ENCODE measurements at regions not wholly inside any gene's neighbourhood (a gene's known extent, or its start where the extent isn't known, plus 50 kb on each side); places are given as distances from the start of the nearest gene placed in this dataset.
"Not testable (repeated sequence)": the region's sequence is repeated elsewhere in the genome, so short reads cannot be mapped to it uniquely, and the experiment has no call there.

DNA sequence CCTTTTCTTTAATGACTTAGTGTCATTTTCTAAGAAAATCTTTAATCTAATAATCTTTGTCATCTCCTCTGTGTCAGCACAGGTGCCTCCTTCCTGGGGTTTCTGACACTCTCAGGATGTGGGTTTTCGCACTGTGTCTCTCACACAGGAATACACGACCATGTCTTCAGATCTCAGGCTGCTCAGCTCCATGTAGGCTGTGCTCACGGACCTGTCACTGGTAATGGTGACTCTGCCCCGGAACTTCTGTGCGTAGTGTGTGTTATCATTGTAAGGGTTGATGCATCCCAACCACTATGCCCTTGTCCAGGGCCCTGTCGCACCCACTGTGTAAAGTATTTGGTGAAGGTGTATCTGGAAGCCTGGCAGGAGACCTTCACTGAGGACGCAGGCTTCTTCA lies 647.8 kb downstream of the TMEM121 start:
- TF ChIP-seq, protein P1, sequence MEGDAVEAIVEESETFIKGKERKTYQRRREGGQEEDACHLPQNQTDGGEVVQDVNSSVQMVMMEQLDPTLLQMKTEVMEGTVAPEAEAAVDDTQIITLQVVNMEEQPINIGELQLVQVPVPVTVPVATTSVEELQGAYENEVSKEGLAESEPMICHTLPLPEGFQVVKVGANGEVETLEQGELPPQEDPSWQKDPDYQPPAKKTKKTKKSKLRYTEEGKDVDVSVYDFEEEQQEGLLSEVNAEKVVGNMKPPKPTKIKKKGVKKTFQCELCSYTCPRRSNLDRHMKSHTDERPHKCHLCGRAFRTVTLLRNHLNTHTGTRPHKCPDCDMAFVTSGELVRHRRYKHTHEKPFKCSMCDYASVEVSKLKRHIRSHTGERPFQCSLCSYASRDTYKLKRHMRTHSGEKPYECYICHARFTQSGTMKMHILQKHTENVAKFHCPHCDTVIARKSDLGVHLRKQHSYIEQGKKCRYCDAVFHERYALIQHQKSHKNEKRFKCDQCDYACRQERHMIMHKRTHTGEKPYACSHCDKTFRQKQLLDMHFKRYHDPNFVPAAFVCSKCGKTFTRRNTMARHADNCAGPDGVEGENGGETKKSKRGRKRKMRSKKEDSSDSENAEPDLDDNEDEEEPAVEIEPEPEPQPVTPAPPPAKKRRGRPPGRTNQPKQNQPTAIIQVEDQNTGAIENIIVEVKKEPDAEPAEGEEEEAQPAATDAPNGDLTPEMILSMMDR (conservative IDR thresholded peaks at IDR 0.05): no peak
- H3K27ac ChIP-seq: no peak overlapping the region

DNA sequence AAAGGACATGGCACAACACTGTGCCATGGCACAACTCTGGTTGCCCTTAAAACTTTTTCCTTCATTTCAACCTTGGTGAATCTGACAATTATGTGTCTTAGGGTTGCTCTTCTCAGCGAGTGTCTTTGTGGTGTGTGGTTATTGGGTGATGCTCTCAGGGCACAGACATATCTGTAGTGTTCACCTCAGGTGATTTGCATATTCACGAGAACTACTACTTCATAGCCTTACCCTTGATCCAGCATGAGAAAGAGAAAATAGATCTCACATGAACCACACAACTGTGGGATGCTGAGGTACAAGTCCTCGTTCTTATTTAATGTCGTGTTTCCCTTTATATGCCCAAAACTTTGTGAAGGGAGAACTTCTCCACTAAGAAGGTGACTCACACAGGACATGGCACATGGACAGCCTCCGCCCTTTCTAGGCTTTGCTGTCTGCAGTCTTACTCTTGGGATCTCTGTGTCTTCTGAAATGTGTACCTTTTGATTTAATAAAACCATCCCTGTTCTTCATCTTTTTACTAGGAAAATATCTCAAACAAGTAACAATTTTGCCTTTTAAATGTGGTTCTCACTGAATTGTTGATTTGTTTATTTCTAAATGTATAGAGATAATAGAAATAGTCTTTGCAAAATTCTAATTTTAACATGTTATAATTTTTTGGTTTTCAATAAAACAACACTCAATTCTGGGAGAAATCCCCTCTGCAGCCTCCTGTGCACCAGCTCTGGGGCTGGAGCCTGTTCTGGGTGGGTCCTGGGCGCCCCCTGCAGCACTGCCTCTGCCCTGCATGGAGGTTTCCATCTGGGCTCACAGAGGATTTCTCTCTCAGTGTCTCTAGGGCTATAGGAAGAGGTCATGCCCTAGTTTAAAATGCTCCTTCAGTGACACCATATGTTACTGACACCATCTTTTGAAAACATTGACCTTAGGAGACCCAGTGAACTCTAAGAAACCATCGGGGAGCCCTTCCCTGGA lies 651.2 kb downstream of the TMEM121 start:
- H3K27ac ChIP-seq: not testable (repeated sequence)

DNA sequence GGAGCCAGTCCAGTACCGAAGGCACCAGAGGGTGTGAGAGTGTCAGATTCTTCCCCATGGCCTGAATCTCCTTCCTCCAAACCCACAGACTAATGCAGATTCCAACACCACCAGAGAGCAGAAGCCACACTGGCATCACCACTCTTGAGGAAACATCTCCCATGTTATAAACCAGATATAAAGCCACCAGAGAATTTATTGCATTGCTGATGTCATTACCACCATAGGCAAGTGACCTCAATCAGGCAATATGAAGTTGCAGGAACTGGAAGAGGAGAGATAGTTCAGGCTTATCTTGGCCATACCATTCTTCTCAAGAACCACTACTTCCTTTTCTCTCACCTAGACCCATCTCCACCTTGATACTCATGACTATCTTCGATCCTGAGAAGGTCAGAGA lies 653.4 kb downstream of the TMEM121 start:
- H3K27ac ChIP-seq: no peak overlapping the region
- TF ChIP-seq, protein P1 (conservative IDR thresholded peaks at IDR 0.05): no peak

DNA sequence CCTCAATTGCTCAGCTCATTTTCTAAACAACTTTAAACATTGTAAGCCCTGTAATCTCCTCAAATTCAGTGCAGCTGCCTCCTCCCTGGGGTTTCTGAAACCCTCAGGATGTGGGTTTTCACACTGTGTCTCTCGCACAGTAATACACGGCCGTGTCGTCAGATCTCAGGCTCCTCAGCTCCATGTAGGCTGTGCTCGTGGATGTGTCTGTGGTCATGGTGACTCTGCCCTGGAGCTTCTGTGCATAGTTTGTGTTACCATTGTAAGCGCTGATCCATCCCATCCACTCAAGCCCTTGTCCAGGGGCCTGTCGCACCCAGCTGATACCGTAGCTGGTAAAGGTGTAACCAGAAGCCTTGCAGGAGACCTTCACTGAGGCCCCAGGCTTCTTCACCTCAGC lies 658.4 kb downstream of the TMEM121 start:
- H3K27ac ChIP-seq: not testable (repeated sequence)

DNA sequence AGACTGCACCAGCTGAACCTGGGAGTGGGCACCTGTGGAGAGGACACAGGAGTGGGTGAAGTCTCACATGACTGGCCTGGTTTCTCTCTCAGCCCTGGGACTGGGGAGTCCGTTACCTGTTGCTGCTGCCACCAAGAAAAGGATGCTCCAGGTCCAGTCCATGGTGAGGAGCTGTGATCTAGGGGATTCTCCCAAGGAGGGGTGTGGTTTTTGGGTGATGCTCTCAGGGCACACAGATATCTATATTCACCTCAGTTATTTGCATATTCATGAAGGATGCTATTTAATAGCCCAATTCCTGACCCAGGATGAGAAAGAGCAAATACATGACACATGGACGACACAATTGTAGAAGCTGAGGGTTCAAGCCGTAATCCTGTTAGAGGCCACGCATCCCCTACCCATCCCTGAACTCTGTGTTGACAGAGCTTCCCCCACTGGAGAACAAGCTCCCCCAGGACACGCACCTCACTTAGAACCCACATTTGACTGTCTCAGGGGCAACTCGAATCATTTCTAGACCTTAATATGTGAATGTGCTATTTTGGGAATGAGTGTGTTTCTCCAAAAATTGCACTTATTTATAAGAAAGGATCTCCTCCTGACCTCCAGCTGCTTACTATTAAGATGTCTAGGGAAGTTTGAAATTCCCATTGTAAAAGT lies 658.9 kb downstream of the TMEM121 start:
- not testable (repeated sequence) for H3K27ac ChIP-seq

DNA sequence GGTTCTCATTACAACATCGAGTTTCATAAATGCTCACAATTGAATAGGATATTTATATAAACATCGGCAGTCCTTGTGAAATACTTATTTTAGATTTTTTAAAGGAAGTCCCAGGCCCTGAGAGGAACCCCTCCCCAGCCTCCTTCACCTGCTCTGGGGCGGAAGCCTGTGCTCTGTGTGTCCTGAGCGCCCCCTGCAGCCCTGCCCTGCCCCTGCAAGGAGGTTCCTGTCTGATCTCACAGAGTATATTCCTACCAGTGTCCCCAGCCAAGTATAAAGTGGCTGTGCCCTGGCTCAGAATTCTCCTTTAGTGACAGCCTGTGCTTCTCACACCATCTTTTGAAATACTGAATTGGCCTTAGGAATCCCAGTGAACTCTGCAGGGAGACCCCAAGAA lies 659.5 kb downstream of the TMEM121 start:
- TF ChIP-seq, protein P1 (conservative IDR thresholded peaks at IDR 0.05): no peak; the same call in 1 of the 2 replicates
- H3K27ac ChIP-seq: no peak overlapping the region

DNA sequence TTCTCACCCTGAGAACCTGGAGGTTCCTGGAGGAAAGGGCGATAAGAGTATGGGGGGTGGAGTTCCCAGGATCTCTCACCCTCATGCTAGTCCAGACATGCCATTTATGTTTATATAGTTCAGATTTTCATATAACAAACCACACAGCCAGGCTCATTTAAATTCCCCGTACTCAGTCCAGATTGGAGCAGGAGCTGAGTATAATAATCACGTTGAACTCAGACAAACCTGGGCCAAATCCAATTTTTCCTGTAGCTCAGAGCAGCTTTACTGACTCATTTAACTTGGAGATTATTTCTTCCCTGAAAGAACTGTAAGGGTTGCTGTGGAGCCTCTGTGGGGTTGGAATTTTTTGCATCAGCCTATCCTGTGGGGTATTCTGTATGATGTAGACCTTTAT lies 660.8 kb downstream of the TMEM121 start:
- TF ChIP-seq, protein P1 (conservative IDR thresholded peaks at IDR 0.05): no peak
- H3K27ac ChIP-seq: no peak overlapping the region

DNA sequence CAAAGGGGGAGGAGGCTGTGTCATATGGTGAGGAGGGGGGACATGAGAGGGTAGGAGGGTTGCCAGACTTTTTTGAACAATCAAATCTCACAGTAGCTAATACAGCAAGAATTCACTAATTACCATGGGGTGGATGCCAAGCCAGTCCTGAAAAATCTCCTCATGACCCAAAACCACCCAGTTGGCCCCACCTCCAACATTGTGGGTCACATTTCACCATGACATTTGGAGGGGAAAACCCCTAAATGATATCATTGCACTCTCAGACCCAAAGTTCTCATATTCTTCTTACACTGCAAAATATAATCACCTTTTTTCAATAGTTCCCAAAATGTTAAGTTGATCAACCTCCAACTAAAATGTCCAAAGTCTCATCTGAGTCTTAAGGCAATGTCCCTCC lies 666.3 kb downstream of the TMEM121 start:
- H3K27ac ChIP-seq: not testable (repeated sequence)

DNA sequence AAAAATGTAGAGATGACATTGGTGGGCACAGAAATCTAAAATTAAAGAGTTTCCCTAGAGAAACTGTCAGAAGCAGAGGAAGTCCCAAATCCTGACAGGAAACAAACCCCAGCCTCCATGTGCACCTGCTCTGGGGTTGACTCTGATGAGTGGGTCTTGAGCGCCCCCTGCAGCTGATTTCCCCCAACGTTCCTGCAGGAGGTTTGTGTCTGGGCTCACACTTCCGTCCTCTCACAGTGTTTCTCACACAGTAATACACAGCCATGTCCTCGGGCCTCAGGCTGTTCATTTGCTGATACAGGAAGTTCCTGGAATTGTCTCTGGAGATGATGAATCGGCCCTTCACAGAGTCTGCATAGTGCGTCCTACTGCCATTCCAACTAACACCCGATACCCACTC lies 670.1 kb downstream of the TMEM121 start:
- H3K27ac ChIP-seq: not testable (repeated sequence)

DNA sequence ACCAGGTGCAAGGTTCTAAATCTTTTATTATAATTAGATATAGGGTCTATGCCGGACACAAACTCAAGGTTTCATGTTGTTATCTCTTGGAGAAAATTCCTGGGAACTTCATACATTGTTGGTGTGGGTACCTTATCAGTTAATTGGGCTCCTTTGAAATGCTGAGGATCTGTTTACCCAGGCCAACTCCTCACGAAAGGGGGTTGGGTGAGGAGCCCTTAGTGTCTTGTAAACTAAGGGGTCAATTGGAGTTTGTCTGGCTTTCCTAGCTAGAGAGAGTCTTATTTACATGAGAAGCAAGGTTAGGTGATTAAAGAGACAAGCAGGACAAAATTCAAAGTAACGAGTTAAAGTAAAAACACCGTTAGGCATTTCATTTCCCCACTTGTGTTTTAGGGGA lies 670.9 kb downstream of the TMEM121 start:
- H3K27ac ChIP-seq: not testable (repeated sequence)

DNA sequence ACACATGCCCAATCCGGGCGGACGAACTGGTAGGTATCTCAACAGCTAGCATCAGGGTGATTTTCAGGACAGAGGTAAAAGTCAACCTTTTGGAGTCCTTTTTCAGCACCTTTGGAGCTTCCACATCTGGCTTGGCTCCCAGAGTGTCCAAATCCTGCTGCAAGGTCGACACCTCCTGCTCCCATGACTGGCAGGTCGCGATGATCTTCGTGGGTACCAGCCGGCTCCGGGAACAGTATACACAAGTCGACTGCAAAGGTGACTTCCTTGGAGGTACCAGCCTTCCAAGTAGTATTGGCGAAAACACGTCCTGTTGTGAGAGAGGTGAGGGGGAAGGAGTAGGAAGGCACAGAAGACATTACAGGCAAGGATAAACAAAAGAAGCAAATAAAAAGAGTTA lies 672.7 kb downstream of the TMEM121 start:
- H3K27ac ChIP-seq: no peak overlapping the region
- TF ChIP-seq, protein P1 (conservative IDR thresholded peaks at IDR 0.05): no peak

Measured in VCaP (cell line).